Progenitor cell of endocrine pancreas (in vitro differentiated cells): ENCODE measurements at regions not wholly inside any gene's neighbourhood (a gene's known extent, or its start where the extent isn't known, plus 50 kb on each side); places are given as distances from the start of the nearest gene placed in this dataset.

Experiments used
- DNase-seq: peaks from one replicate; pipeline ENCODE4 v3.0.0; 2021; ENCODE audit warnings: low spot score; ENCODE audit not compliant: unreplicated experiment
- H3K27ac Mint-ChIP-seq: 2 replicates; pipeline ENCODE4 v1.8.0; 2021; ENCODE audit warnings: mild to moderate bottlenecking, moderate library complexity, mixed read lengths
- H3K27me3 Mint-ChIP-seq: 2 replicates; pipeline ENCODE4 v1.8.0; 2021; ENCODE audit warnings: mixed read lengths
- H3K36me3 Mint-ChIP-seq: 2 replicates; pipeline ENCODE4 v1.8.0; 2022; ENCODE audit warnings: mixed read lengths; ENCODE audit not compliant: insufficient read depth
- H3K4me1 Mint-ChIP-seq: 2 replicates; pipeline ENCODE4 v1.8.0; 2021; ENCODE audit warnings: low read depth, mixed read lengths
- H3K4me3 Mint-ChIP-seq: 2 replicates; pipeline ENCODE4 v1.8.0; 2021; ENCODE audit warnings: low read depth, mild to moderate bottlenecking, moderate library complexity, mixed read lengths
- H3K9me3 Mint-ChIP-seq: 2 replicates; pipeline ENCODE4 v1.8.0; 2021; ENCODE audit warnings: low read depth, mixed read lengths
- CTCF ChIP-seq: fragments of 200-600 bp; sonication (generic); IDR thresholded peaks from one replicate; pipeline ENCODE4 v1.5.0; 2021; ENCODE audit warnings: antibody characterized with exemption, mild to moderate bottlenecking; ENCODE audit not compliant: unreplicated experiment

DNA sequence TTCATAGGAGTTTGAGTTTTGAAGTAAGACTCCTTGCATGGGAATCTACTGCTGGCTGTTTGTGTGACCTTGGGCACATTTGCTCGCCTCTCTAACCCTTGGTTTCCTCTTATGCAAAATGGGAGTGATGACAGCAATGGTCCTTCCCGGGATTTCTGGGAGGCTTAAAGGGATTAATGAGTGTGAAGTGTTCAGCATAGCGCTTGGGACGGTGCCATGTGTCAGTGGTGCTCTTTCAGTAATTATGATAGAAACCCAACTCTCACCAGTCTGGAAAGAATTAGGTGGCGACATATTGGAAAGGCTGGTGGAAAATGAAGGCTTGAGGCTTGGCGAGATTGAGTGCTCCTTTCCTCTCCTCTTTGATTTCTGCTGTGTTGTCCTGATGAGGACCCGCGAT, 429.2 kb upstream of the EEF2KMT start:
- Mint-ChIP-seq H3K9me3 (no peaks in the 10 kb centered on the region), H3K27ac (peak overlapping the region; percentile 88), H3K36me3 (no peaks in the 10 kb centered on the region), H3K4me3 (no peak overlapping the region), H3K27me3 (peaks cover 10% of the 10 kb centered on the region), H3K4me1 (peaks cover 6% of the 10 kb centered on the region)
- no peak for TF ChIP-seq CTCF
- no peak for DNase-seq

DNA sequence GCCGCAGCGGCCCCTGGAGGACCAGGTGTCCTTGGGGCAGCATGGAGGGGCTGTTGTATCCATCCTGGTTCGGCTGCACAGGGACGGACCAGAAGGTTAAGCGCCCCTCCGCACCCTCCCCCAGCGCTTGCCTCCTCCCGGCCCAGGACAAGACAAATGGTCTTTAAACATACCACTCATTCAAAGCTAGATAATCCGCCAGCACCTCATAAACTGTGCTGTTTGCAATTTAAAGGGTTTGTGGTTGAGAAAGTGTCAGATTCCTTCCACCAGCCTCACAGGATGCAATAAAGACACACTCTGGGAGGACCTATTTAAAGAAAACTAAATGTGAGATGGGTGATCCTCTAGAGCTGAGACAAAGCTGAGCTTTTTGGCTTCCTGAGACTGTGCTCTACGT, 426.2 kb upstream of the EEF2KMT start:
- Mint-ChIP-seq H3K36me3 (no peaks in the 10 kb centered on the region), H3K27me3 (peaks cover 23% of the 10 kb centered on the region), H3K9me3 (no peaks in the 10 kb centered on the region)

GRCh38 chr16:5516115-5516514, 418.5 kb upstream of the EEF2KMT start:
- no peak for DNase-seq
- no peak for TF ChIP-seq CTCF
- Mint-ChIP-seq H3K4me3 (no peak overlapping the region), H3K36me3 (no peaks in the 10 kb centered on the region), H3K4me1 (peaks cover 5% of the 10 kb centered on the region), H3K27me3 (peaks cover 21% of the 10 kb centered on the region), H3K27ac (no peak overlapping the region), H3K9me3 (peaks cover 4% of the 10 kb centered on the region)

More for the DNA sequence above, 426.2 kb upstream of the EEF2KMT start:
- TF ChIP-seq CTCF: no peak
- Mint-ChIP-seq H3K4me3 (no peak overlapping the region), H3K27ac (no peak overlapping the region), H3K4me1 (peaks cover 6% of the 10 kb centered on the region)
- no peak for DNase-seq

- DNase-seq: no peak
- Mint-ChIP-seq H3K4me1 (peaks cover 5% of the 10 kb centered on the region), H3K36me3 (no peaks in the 10 kb centered on the region), H3K4me3 (no peak overlapping the region), H3K9me3 (peaks cover 4% of the 10 kb centered on the region), H3K27ac (no peak overlapping the region), H3K27me3 (peaks cover 14% of the 10 kb centered on the region)
- TF ChIP-seq CTCF: no peak
Measured at GRCh38 chr16:5512014-5512413, 414.4 kb upstream of the EEF2KMT start.

- no peak for TF ChIP-seq CTCF
- H3K9me3 Mint-ChIP-seq: no peaks in the 10 kb centered on the region
- DNase-seq: no peak
- H3K36me3 Mint-ChIP-seq: no peaks in the 10 kb centered on the region
- H3K4me3 Mint-ChIP-seq: no peak overlapping the region
- H3K4me1 Mint-ChIP-seq: peaks cover 15% of the 10 kb centered on the region
- H3K27me3 Mint-ChIP-seq: peaks cover 14% of the 10 kb centered on the region
- H3K27ac Mint-ChIP-seq: no peak overlapping the region
Measured at GRCh38 chr16:5510819-5511370, 413.3 kb upstream of the EEF2KMT start.
